ENCODE measurements at regions not wholly inside any gene's neighbourhood (a gene's known extent, or its start where the extent isn't known, plus 50 kb on each side); places are given as distances from the start of the nearest gene placed in this dataset.
"Not testable (repeated sequence)": the region's sequence is repeated elsewhere in the genome, so short reads cannot be mapped to it uniquely, and the experiment has no call there.

- DNase-seq (ENCODE audit: insufficient read length, low spot score), result no peak
- TF ChIP-seq CTCF (IDR thresholded peaks at IDR 0.05; ENCODE audit: insufficient read depth, missing control alignments), result no peak
- no peak for FAIRE-seq
Measured at GRCh38 chr5:174644436-174644835, 79.9 kb upstream of the MSX2 start.

- no peak for FAIRE-seq
- DNase-seq (ENCODE audit: insufficient read length, low spot score), result no peak
- no peak for TF ChIP-seq CTCF (IDR thresholded peaks at IDR 0.05; ENCODE audit: insufficient read depth, missing control alignments)
Measured at GRCh38 chr5:174644923-174645322, 79.5 kb upstream of the MSX2 start.

DNA sequence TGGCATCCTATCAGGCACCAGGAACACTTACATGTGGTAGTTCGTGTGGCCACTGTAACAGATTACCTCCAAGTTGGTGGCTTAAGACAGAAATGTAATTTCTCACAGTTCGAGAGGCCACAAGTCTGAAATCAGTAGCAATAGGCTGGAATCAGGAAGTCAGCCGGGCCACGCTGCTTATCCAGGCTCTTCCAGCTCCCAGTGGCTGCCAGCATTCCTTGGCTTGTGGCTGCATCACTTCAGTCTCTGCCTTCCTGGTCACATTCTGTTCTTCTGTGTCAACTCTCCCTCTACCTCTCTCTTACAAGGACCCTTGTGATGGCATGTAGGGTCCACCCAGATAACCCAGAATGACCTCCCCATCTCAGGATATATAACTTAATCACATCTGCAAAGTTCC, 78.7 kb upstream of the MSX2 start:
- DNase-seq (ENCODE audit: insufficient read length, low spot score) (no peak), FAIRE-seq (no peak)
- TF ChIP-seq CTCF (IDR thresholded peaks at IDR 0.05; ENCODE audit: insufficient read depth, missing control alignments), result no peak

DNA sequence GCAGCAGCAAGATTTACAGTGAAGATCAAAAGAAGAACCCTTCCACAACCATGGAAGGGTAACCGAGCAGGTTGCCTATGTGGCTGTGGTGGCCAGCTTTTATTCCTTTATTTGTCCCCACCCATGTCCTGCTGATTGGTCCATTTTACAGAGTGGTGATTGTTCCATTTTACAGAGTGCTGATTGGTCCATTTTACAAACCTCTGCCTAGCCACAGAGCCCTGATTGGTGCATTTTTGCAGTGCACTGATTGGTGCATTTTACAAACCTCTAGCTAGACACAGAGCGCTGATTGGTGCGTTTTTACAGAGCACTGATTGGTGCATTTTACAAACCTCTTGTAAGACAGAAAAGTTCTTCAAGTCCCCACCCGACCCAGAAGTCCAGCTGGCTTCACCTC, 75.8 kb upstream of the MSX2 start:
- DNase-seq (ENCODE audit: insufficient read length, low spot score); FAIRE-seq: not testable (repeated sequence)

GRCh38 chr5:174649391-174649790, 75.0 kb upstream of the MSX2 start:
- DNase-seq (ENCODE audit: insufficient read length, low spot score) (no peak), FAIRE-seq (no peak)
- TF ChIP-seq CTCF (IDR thresholded peaks at IDR 0.05; ENCODE audit: insufficient read depth, missing control alignments), result no peak

GRCh38 chr5:174654442-174654841, 69.9 kb upstream of the MSX2 start:
- DNase-seq (ENCODE audit: insufficient read length, low spot score) (no peak), FAIRE-seq (no peak)
- TF ChIP-seq CTCF (IDR thresholded peaks at IDR 0.05; ENCODE audit: insufficient read depth, missing control alignments), result no peak

GRCh38 chr5:174655351-174655750, 69.0 kb upstream of the MSX2 start:
- DNase-seq (ENCODE audit: insufficient read length, low spot score) (no peak), FAIRE-seq (no peak)
- no peak for TF ChIP-seq CTCF (IDR thresholded peaks at IDR 0.05; ENCODE audit: insufficient read depth, missing control alignments)

GRCh38 chr5:174664180-174664850, 60.1 kb upstream of the MSX2 start:
- DNase-seq (ENCODE audit: insufficient read length, low spot score), result no peak
- FAIRE-seq, result no peak
- no peak for TF ChIP-seq CTCF (IDR thresholded peaks at IDR 0.05; ENCODE audit: insufficient read depth, missing control alignments)

Measured in D721Med (cell line).